Neuronal stem cell (in vitro differentiated cells): ENCODE measurements at regions not wholly inside any gene's neighbourhood (a gene's known extent, or its start where the extent isn't known, plus 50 kb on each side); places are given as distances from the start of the nearest gene placed in this dataset.
"Not testable (repeated sequence)": the region's sequence is repeated elsewhere in the genome, so short reads cannot be mapped to it uniquely, and the experiment has no call there.

Experiments
- DNase-seq: peaks from one replicate; pipeline ENCODE4 v3.0.0-alpha.2; 2013; ENCODE audit warnings: low spot score
- H2AFZ ChIP-seq: one replicate; pipeline ENCODE4 v1.6.1; 2013; ENCODE audit warnings: mild to moderate bottlenecking, low read length, inconsistent platforms
- H2AK5ac ChIP-seq: 2 replicates; pipeline ENCODE4 v1.6.1; 2013; ENCODE audit warnings: low read depth, mild to moderate bottlenecking, inconsistent platforms, low read length, moderate library complexity, mixed read lengths
- H2BK120ac ChIP-seq: 2 replicates; pipeline ENCODE4 v1.6.1; 2013; ENCODE audit warnings: low read depth, mild to moderate bottlenecking, inconsistent platforms, low read length, moderate library complexity, mixed read lengths
- H2BK12ac ChIP-seq: one replicate; pipeline ENCODE4 v1.6.1; 2013; ENCODE audit warnings: low read length, inconsistent platforms
- H2BK15ac ChIP-seq: 2 replicates; pipeline ENCODE4 v1.6.1; 2013; ENCODE audit warnings: mild to moderate bottlenecking, low read length, inconsistent platforms, mixed read lengths
- H2BK5ac ChIP-seq: one replicate; pipeline ENCODE4 v1.6.1; 2013; ENCODE audit warnings: inconsistent platforms, mild to moderate bottlenecking, low read length, moderate library complexity
- H3K14ac ChIP-seq: one replicate; pipeline ENCODE4 v1.6.1; 2013; ENCODE audit warnings: low read length, inconsistent platforms
- H3K18ac ChIP-seq: 2 replicates; pipeline ENCODE4 v1.6.1; 2013; ENCODE audit warnings: low read length, inconsistent platforms
- H3K23ac ChIP-seq: 2 replicates; pipeline ENCODE4 v1.6.1; 2013; ENCODE audit warnings: low read depth, mild to moderate bottlenecking, mixed read lengths, low read length, inconsistent platforms; ENCODE audit not compliant: poor library complexity
- H3K27ac ChIP-seq: replicated peaks from 3 replicates; pipeline ENCODE4 v1.5.1; 2013; ENCODE audit warnings: low read length, inconsistent platforms
- H3K27me3 ChIP-seq, 3 experiments: 2 replicates each; pipeline ENCODE4 v1.6.1; 2013; ENCODE audit warnings: low read length in 3 of 3, mild to moderate bottlenecking in 2 of 3, inconsistent platforms in 1 of 3, low read depth in 1 of 3, mixed read lengths in 1 of 3, moderate library complexity in 1 of 3; ENCODE audit not compliant: control insufficient read depth in 3 of 3, insufficient read depth in 3 of 3
- H3K36me3 ChIP-seq, 2 donors: replicated peaks in 1 of 2; 2 replicates each; pipeline ENCODE4 v1.6.1; 2013; ENCODE audit warnings: low read length in 2 of 2; ENCODE audit not compliant: control insufficient read depth in 2 of 2, insufficient read depth in 2 of 2
- H3K4ac ChIP-seq: 2 replicates; pipeline ENCODE4 v1.6.1; 2013; ENCODE audit warnings: inconsistent platforms, mild to moderate bottlenecking, low read length, moderate library complexity
- H3K4me1 ChIP-seq, 2 donors: 1 replicate in 1 of 2; 2 replicates in 1 of 2; pipeline ENCODE4 v1.6.1; 2013; ENCODE audit warnings: low read length in 2 of 2, low read depth in 1 of 2; ENCODE audit not compliant: control insufficient read depth in 2 of 2, insufficient read depth in 1 of 2
- H3K4me2 ChIP-seq: one replicate; pipeline ENCODE4 v1.6.1; 2013; ENCODE audit warnings: mild to moderate bottlenecking, low read length, inconsistent platforms; ENCODE audit not compliant: insufficient read depth, poor library complexity, severe bottlenecking
- H3K4me3 ChIP-seq, 2 donors: 2 replicates each; pipeline ENCODE4 v1.5.1; 2013; ENCODE audit warnings: low read length in 2 of 2, mild to moderate bottlenecking in 2 of 2, inconsistent platforms in 1 of 2, moderate library complexity in 1 of 2
- H3K79me1 ChIP-seq: one replicate; pipeline ENCODE4 v1.6.1; 2013; ENCODE audit warnings: low read depth, mild to moderate bottlenecking, inconsistent platforms, low read length, moderate library complexity
- H3K9ac ChIP-seq: one replicate; pipeline ENCODE4 v1.6.1; 2013; ENCODE audit warnings: mild to moderate bottlenecking, low read depth, low read length, inconsistent platforms; ENCODE audit not compliant: poor library complexity
- H3K9me3 ChIP-seq, 2 donors: replicated peaks in 1 of 2; 2 replicates each; pipeline versions ENCODE3 to v1.6.1; 2013; ENCODE audit warnings: low read length in 2 of 2, mild to moderate bottlenecking in 2 of 2, inconsistent platforms in 1 of 2, low read depth in 1 of 2, mixed read lengths in 1 of 2, moderate library complexity in 1 of 2; ENCODE audit not compliant: control insufficient read depth in 2 of 2, insufficient read depth in 1 of 2
- H4K8ac ChIP-seq: one replicate; pipeline ENCODE4 v1.6.1; 2013; ENCODE audit warnings: low read depth, mild to moderate bottlenecking, inconsistent platforms, low read length, moderate library complexity
- H4K91ac ChIP-seq: one replicate; pipeline ENCODE4 v1.6.1; 2013; ENCODE audit warnings: low read length, low read depth, mild to moderate bottlenecking, inconsistent platforms; ENCODE audit not compliant: poor library complexity
- WGBS, 2 donors: extraction: QIAGEN DNeasy Blood & Tissue Kit; methylation state at CpG; one replicate each; pipeline ENCODE4 v1.1.7; 2013; ENCODE audit warnings: missing lambda C conversion rate in 2 of 2, mixed read lengths in 1 of 2; ENCODE audit not compliant: insufficient read length in 2 of 2, insufficient replicate concordance in 1 of 2; ENCODE audit errors: extremely low coverage in 2 of 2; 5-methylcytosine and 5-hydroxymethylcytosine counted together

- Histone ChIP-seq H2AK5ac (no peak overlapping the region), H3K14ac (no peak overlapping the region), H3K4me2 (no peak overlapping the region), H3K9me3 (no peaks in the 10 kb centered on the region), H2AFZ (no peak overlapping the region), H3K4me1 (no peaks in the 10 kb centered on the region), H4K8ac (no peak overlapping the region), H3K4ac (no peak overlapping the region), H3K27ac (no peak overlapping the region), H2BK120ac (no peak overlapping the region), H3K36me3 (no peaks in the 10 kb centered on the region), H4K91ac (no peak overlapping the region), H3K23ac (no peak overlapping the region), H3K4me3 (no peak overlapping the region), H2BK15ac (no peak overlapping the region), H2BK12ac (no peak overlapping the region), H3K79me1 (no peaks in the 10 kb centered on the region), H3K9ac (no peak overlapping the region), H3K27me3 (no peaks in the 10 kb centered on the region), H3K18ac (no peak overlapping the region), H2BK5ac (no peak overlapping the region)
- WGBS, 2 donors, result no CpG with 5 or more reads among the region's 1 CpG
- DNase-seq, result no peak
Observed at GRCh38 chr2:186181625-186182024, 304.4 kb upstream of the ZC3H15 start.

- not testable (repeated sequence) for H2BK5ac ChIP-seq, H3K9me3 ChIP-seq, H3K27me3 ChIP-seq, DNase-seq, H3K4me3 ChIP-seq, H2BK12ac ChIP-seq, H2BK120ac ChIP-seq, H2AK5ac ChIP-seq, H3K9ac ChIP-seq, H3K36me3 ChIP-seq, H3K4ac ChIP-seq, H3K18ac ChIP-seq, H3K4me1 ChIP-seq, H3K14ac ChIP-seq, H4K91ac ChIP-seq, H2AFZ ChIP-seq, H3K27ac ChIP-seq, H4K8ac ChIP-seq, H3K4me2 ChIP-seq, H2BK15ac ChIP-seq, H3K23ac ChIP-seq, H3K79me1 ChIP-seq
- WGBS, 2 donors, result no CpG with 5 or more reads among the region's 10 CpGs
Observed at GRCh38 chr2:186182366-186182765, 303.7 kb upstream of the ZC3H15 start.

- Histone ChIP-seq H2BK15ac (no peak overlapping the region), H2BK5ac (no peak overlapping the region), H3K4me3 (no peak overlapping the region), H2AFZ (no peak overlapping the region), H3K18ac (no peak overlapping the region), H3K9ac (no peak overlapping the region), H2AK5ac (no peak overlapping the region), H4K91ac (no peak overlapping the region), H3K79me1 (no peaks in the 10 kb centered on the region), H3K9me3 (no peaks in the 10 kb centered on the region), H4K8ac (no peak overlapping the region), H2BK120ac (no peak overlapping the region), H3K36me3 (no peaks in the 10 kb centered on the region), H2BK12ac (no peak overlapping the region), H3K23ac (no peak overlapping the region), H3K14ac (no peak overlapping the region), H3K4me2 (no peak overlapping the region), H3K27ac (no peak overlapping the region), H3K4ac (no peak overlapping the region), H3K4me1 (no peaks in the 10 kb centered on the region), H3K27me3 (no peaks in the 10 kb centered on the region)
- DNase-seq, result no peak
- no CpG with 5 or more reads among the region's 3 CpGs for WGBS, 2 donors
Observed at GRCh38 chr2:186183406-186183805, 302.7 kb upstream of the ZC3H15 start.

- H3K9ac ChIP-seq, result no peak overlapping the region
- no peak overlapping the region for H4K8ac ChIP-seq
- no peaks in the 10 kb centered on the region for H3K27me3 ChIP-seq
- H3K14ac ChIP-seq, result no peak overlapping the region
- H2BK12ac ChIP-seq, result no peak overlapping the region
- DNase-seq, result no peak
- no peak overlapping the region for H3K4me3 ChIP-seq
- no peak overlapping the region for H2AFZ ChIP-seq
- no peak overlapping the region for H3K4me2 ChIP-seq
- no peak overlapping the region for H3K4ac ChIP-seq
- H3K79me1 ChIP-seq, result no peaks in the 10 kb centered on the region
- H3K9me3 ChIP-seq, result no peaks in the 10 kb centered on the region
- no peak overlapping the region for H2BK120ac ChIP-seq
- no peak overlapping the region for H4K91ac ChIP-seq
- H3K27ac ChIP-seq, result no peak overlapping the region
- H3K4me1 ChIP-seq, result no peaks in the 10 kb centered on the region
- H3K18ac ChIP-seq, result no peak overlapping the region
- no peaks in the 10 kb centered on the region for H3K36me3 ChIP-seq
- H3K23ac ChIP-seq, result no peak overlapping the region
- H2BK5ac ChIP-seq, result no peak overlapping the region
- no peak overlapping the region for H2AK5ac ChIP-seq
- H2BK15ac ChIP-seq, result no peak overlapping the region
Observed at GRCh38 chr2:186187854-186188253, 298.2 kb upstream of the ZC3H15 start.
